Fibroblast of upper back skin (primary cell): ENCODE measurements at regions not wholly inside any gene's neighbourhood (a gene's known extent, or its start where the extent isn't known, plus 50 kb on each side); places are given as distances from the start of the nearest gene placed in this dataset.
A peak's percentile ranks its signal among the peaks of the same experiment; 100 is the strongest.
"Not testable (repeated sequence)": the region's sequence is repeated elsewhere in the genome, so short reads cannot be mapped to it uniquely, and the experiment has no call there.

Source experiments
- DNase-seq: peaks from one replicate; pipeline ENCODE4 v3.0.0-alpha.2; 2013

DNA sequence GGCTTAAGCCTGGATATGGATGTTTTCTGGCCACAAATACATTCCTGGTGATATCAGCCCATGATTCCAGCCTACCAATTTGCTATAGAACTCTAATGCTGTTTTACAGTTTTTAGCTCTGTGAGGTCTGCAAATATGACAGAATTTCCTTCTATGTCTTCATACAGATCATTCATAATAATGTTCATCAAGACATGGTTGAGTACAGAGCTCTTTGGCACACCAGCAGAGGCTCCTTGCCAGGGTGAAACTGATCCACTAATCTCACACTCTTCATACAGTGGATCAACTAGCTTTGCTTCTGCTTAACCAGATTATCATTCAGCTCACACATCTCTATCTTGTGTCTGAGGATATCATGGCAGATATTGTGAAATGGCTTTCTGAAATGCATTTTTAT lies 672.1 kb downstream of the STK39 start:
- DNase-seq, result no peak

DNA sequence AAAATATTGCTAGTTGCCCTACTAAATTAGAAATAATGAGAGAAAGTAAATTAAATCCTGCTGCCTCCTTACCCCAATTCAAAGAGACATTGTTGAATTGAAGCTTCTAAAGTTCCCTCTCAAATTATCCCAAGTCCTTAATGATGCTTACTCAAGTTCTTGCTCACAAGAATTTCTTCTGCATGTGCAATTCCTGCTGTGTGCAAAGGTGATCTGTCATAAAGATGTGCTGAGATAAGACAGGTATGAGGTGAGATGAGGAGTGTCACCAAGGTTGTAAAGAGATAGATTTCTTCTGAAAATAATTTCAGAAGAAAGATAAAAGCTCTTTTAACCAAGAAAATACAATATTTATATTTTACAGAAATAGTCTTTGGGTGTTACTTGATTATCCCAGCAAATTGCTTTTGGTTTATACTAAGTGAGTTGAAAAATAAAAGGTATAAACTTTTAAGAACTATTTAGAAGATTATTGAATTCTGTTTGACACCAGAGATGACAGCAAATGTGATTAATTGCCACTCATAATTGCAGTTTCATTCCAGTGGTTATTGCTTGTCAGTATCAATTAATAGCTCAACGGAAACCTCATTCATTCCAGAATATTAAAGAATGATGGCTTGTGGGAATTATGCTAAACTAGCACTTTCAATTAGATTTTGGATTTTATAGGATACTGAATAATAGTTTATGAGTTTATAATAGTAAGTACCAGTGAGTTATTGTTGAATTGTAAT lies 674.3 kb downstream of the STK39 start:
- no peak for DNase-seq

GRCh38 chr2:167570370-167570769 lies 677.0 kb downstream of the STK39 start:
- DNase-seq, result no peak

GRCh38 chr2:167563885-167564619 lies 675.8 kb downstream of the XIRP2 start:
- not testable (repeated sequence) for DNase-seq

DNA sequence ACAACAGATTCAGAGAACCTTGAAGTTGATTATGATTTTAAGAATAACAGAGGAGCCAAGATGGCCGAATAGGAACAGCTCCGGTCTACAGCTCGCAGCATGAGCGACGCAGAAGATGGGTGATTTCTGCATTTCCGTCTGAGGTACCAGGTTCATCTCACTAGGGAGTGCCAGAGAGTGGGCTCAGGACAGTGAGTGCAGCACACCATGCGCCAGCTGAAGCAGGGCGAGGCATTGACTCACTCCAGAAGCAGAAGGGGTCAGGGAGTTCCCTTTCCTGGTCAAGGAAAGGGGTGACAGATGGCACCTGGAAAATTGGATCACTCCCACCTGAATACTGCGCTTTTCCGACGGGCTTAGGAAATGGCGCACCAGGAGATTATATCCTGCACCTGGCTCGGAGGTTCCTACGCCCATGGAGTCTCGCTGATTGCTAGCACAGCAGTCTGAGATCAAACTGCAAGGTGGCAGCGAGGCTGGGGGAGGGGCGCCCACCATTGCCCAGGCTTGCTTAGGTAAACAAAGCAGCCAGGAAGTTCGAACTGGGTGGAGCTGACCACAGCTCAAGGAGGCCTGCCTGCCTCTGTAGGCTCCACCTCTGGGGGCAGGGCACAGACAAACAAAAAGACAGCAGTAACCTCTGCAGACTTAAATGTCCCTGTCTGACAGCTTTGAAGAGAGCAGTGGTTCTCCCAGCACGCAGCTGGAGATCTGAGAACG lies 670.2 kb downstream of the XIRP2 start:
- DNase-seq, result not testable (repeated sequence)

DNA sequence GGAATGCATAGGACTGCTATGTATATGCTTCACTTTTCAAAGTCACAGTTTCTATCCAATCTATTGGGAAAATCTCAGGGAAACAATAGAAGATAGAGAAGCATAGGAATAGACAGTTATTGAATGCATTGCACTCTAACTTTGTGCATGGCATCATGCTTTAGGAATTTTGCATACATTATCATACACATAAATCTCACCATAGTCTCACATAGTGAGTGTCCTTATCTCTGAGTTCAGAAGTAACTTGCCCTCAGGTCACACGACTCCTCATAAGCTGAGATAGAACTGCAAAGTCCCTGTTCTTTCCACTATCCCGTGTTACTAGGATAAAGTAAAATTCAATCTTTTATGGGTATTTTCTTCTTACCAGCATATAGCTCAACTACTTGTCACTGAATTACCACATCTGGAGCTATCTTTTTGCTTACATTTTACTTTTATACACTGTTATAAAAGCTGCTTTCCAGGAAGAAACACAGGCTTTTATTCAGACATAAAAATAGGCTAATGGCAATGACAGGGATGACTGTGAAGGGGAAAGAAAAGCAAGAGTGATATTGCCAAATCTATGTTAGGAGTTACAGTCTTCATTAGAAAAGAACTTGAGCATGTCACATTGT lies 666.9 kb downstream of the XIRP2 start:
- DNase-seq, result no peak

DNA sequence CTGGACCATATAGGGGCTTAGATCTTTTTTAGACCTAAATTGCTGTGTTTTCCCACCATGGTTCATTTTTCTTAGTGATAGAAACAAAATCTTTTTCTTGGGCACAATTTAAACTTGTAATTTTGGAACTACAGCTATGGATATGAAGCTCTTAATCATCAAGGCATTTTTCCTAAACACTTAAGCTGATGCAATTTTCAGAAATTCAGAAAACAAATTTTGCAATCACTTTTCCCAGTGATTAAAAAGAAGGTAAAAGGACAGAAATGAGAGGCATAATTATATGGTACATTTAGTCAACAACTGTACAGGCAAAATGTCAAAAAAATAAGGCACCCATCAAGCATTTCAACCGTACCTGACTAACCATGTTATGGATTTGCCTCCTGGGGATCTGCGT lies 665.4 kb downstream of the XIRP2 start:
- DNase-seq, result no peak

- no peak for DNase-seq
Measured at GRCh38 chr2:167551416-167551815, 663.1 kb downstream of the XIRP2 start.

- peak; percentile 24 for DNase-seq
Measured at GRCh38 chr2:167550448-167550847, 662.2 kb downstream of the XIRP2 start.

DNA sequence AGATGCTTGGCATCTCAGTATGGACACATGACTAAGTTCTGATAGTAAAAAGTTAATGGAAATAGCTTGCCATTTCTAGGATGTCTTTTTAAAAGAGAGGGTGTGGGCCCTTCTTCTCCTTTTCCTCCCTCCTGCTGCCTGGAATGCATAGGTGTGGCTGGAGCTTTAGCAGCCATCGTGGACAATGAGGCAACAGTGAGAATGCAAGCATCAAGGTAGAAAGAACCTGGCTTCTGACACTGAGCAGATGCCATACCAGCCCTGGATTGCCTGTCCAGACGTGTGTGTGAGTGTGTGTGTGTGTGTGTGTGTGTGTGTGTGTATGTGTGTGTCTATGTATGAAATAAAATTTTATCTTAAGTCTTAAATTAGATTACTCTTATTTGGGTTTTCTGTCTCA lies 660.1 kb downstream of the XIRP2 start:
- no peak for DNase-seq

DNA sequence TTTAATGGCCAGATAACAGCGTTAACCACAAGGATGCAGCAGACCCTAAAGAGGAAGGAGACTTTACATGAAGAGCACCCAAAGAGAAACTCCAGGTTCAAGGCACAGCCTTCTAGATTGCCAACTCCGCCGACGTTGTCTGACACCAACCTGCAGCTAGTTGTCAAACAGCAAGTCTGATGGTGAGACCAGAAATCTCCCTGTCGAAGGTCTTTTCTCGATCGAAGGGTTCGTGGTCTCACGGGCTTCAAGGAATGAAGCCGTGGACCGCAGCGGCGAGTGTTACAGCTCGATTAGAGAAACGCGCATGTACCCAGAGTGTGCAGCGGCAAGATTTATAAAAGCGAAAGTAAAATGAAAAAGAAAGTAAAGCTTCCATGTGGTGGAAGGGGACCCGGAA lies 656.3 kb downstream of the XIRP2 start:
- no peak for DNase-seq

GRCh38 chr2:167543721-167544120 lies 655.4 kb downstream of the XIRP2 start:
- no peak for DNase-seq

GRCh38 chr2:167537743-167538142 lies 649.5 kb downstream of the XIRP2 start:
- no peak for DNase-seq

GRCh38 chr2:167534443-167534842 lies 646.2 kb downstream of the XIRP2 start:
- DNase-seq, result no peak

GRCh38 chr2:167524786-167525185 lies 636.5 kb downstream of the XIRP2 start:
- no peak for DNase-seq

DNA sequence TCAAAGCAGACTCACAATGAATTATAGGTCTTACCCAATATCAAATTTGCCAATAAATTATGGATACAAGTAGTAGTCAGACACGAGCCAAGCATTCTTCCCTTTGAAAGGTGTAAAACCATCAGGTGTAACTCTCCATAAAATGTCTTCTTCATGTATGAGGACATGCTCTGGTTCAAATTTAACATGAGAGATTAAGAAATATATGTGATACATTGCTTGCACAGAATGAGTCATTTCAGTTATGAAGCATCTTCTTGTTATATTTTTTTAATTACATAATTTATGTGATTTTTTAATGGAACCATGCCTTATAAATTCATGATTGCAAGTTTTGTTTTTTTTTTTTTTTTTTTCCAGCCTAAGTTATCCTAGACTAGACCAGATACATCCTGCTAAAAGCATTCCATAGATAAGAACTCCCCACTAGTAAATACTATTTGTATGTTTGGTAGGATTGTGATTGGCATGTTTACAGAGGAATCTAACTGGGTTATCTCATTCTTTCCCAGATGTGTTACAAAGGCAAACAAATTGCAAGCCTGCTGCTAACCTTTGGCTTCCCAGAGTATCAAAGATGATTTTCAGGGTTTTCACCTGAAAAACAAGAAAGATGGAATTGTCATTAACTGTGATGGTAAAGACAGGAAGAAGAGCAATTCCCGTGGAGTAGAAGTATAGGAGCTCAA lies 621.9 kb downstream of the XIRP2 start:
- DNase-seq, result no peak

- peak; percentile 87 for DNase-seq
Measured at GRCh38 chr2:167509586-167509985, 621.3 kb downstream of the XIRP2 start.

DNA sequence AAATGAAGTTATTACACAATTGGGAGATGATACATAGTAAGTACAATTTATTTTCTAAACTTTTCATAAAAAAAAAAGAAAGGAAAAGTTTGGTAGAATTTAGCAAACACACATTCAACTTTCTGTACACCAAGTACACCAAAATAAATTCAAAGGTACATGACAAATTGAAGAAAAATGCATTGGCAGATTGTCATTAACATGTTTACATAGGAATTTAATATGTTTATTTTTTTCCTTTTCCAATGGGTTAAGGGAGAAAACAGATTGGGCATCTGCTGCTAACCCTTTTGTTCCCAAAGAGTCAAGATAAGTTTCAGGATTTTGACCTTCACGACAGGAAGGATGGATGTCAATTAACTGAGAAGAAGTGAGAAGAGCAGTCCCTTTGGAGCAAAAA lies 620.4 kb downstream of the XIRP2 start:
- no peak for DNase-seq

- peak; percentile 54 for DNase-seq
Measured at GRCh38 chr2:167506395-167506794, 618.1 kb downstream of the XIRP2 start.

DNA sequence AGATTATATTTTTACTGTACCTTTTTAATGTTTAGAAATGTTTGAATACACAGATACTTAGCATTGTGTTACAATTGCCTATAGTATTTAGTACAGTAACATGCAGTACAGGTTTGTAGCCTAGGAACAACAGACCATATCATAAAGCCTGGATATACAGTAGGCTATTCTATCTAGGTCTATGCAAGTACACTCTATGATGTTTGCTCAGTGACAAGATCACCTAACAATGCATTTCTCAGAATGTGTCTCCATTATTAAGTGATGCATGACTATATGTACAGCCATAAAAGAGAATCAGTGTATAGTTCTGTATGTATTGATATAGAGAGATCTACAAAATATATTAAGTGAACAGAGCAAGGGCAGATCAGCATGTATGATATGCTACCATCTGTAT lies 616.4 kb downstream of the XIRP2 start:
- no peak for DNase-seq

- DNase-seq, result no peak
Measured at GRCh38 chr2:167504061-167504460, 615.8 kb downstream of the XIRP2 start.

GRCh38 chr2:167501618-167502017 lies 613.3 kb downstream of the XIRP2 start:
- no peak for DNase-seq

DNA sequence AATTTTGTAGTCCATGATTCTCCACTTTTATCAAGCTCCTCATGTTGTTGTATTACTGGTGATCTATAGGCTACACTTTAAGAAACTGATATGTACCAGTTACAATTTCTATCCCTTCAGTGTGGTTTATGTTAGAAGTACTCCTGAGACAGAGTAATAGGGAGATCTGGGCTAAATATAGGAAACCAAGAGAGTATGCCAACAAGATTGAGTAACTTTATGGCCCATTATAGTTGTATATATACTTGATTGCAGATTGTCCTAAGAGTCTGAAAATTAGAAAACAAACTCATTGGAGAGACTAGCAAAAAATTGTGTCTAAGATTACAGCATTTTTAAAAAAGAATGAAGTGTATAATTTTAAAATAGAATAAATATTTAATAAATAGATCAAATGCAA lies 605.6 kb downstream of the XIRP2 start:
- no peak for DNase-seq
